Epidermal melanocyte (primary cell): ENCODE measurements at regions not wholly inside any gene's neighbourhood (a gene's known extent, or its start where the extent isn't known, plus 50 kb on each side); places are given as distances from the start of the nearest gene placed in this dataset.
"Not testable (repeated sequence)": the region's sequence is repeated elsewhere in the genome, so short reads cannot be mapped to it uniquely, and the experiment has no call there.

ENCODE experiments used
- DNase-seq: peaks from one replicate; pipeline ENCODE4 v3.0.0; 2011; ENCODE audit warnings: low spot score; ENCODE audit not compliant: insufficient read length

DNA sequence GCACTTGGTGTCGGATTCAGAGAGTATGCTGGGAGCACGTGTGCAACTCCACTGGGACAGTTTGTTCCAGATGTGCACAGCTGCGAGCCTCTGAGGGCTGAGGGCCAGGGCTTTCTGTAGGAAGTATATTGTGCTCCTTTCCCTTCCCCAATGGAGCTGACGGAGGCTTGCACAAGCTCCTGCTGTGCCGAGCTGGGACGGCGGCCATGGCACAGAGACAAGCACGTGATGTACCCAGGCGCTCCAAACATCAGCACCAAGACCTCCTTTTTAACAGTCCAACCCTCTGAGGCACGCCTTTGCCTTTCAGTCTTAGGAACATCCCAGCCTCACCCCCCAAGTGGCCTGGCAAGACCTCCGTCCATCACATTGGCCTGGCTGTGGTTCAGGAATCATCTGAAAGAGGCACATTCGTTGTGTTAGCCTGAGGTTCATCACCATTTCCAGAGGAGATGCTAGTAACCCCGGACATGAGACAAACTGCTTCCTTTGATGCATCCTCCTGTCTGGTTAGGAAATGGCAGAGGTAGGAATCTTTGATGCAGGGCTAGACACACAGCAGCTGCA, 339.2 kb upstream of the KAZN start:
- DNase-seq = no peak

DNA sequence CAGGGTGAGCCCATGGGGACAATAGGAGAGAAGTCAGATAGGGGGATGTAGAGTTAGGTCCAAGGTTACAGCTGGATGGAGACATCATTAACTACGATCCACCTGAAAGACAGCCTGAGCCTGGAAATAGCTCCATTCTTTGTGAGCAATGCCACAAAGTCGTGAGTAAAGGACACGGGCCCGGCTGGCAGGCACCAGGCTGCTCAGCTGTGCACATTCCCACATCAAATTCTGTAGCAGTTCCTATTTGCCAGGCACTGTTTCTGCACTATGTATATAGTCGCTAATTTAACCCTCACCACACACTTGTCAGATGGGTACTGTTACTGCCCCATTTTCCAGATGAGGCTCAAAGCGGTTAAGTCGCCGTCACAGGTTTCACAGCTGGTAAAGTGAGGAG, 338.0 kb upstream of the KAZN start:
- no peak for DNase-seq

GRCh38 chr1:14261395-14261794, 337.1 kb upstream of the KAZN start:
- no peak for DNase-seq

GRCh38 chr1:14262637-14263036, 335.8 kb upstream of the KAZN start:
- no peak for DNase-seq

- no peak for DNase-seq
Observed at GRCh38 chr1:14263225-14263624, 335.3 kb upstream of the KAZN start.

- DNase-seq = no peak
Observed at GRCh38 chr1:14263671-14264070, 334.8 kb upstream of the KAZN start.

DNA sequence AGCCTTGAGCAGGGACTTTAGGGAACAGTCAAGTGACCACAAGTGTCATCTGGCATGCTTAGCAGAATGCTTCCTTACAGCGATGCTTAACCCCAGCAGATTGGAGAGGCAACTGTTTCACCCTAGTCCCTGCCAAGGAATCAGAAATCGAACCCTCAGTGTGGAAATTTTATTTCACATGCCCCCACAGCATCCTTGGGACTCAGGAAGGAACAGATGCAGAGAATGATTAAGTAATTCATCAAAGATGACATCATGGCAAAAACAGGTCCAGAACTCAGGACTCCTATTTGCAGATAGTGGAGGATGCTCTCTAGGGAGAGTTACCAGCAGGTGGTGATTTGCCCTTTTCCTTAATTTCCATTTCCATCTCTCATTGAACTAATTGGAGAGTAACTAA, 333.0 kb upstream of the KAZN start:
- no peak for DNase-seq

DNA sequence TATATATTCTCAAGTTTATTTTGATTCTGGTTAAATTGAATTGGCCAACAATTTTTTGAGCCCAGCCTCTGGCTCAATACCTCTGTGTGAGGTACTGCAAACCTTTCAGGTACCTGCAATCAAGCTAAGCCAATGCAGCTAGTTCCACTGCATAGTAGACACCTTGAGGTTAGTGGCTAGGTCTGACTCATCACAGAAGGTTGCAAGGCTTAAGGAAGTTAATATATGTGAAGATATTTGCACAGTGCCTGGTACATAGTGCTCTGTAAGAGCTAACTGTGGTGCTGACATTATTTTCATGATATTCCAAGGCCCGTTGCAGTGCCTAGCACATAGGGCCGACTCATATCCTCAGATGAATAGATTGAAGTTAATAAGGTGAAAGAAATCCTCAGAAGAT, 330.5 kb upstream of the KAZN start:
- no peak for DNase-seq

DNA sequence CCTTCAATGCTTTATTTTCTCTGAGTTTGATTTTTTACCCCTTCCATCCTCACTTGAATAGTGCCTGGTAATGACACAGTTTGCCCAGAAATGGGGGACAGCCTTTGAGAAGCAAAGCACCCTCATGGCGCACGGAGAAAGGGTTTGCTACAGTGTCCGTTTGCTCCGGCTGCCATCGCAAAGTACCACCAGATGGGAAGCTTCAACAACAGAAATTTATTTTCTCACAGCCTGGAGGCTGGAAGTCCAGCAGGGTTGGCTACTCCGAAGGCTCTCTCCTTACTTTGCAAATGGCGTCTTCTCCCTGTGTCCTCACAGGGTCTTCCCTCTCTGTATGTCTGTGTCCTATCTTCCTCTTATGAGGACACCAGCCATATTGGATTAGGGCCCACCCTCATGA, 327.7 kb upstream of the KAZN start:
- DNase-seq = no peak

DNA sequence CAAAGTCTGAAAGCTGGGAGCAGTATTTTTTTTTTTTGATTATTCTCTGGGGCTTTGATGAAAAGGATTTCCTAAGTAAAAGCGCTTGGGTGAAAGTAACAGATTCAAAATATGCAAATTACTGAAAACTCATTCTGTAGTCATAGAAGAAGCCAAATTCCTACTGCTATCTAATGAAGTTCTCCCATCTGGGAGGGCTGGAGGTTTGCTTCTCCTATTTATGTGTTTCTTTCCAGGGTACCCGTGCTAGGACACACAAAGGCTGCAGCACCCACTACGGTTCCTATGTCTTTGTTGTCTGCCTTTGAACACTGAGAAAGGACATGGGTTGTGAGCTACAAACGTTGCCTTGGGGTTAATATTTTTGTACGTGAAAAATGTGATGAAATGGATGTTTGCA, 324.7 kb upstream of the KAZN start:
- DNase-seq = no peak

GRCh38 chr1:14279891-14280290, 318.6 kb upstream of the KAZN start:
- DNase-seq = not testable (repeated sequence)

- DNase-seq = no peak
Observed at GRCh38 chr1:14280909-14281308, 317.6 kb upstream of the KAZN start.

GRCh38 chr1:14281412-14281811, 317.1 kb upstream of the KAZN start:
- DNase-seq = no peak

DNA sequence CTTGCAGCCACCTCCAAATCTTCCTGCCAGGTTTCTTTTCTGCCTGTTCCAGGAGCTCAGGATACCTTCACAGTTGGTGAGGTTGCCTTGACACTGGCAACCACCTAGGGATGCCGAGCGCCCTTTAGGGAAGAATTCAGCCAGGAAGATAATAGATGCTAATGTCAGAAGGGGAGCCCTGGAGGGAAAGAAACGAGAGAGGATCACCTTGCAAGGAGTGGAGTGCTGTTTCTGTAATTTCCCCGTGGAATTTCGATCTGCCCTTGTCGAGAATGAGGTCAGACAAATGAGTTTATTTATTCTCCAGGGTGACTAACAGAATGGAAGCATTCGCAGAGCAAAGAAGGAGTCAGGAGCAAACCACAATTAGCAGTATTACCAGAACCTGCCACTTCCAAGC, 315.8 kb upstream of the KAZN start:
- no peak for DNase-seq

- DNase-seq = no peak
Observed at GRCh38 chr1:14285238-14285637, 313.2 kb upstream of the KAZN start.

GRCh38 chr1:14291182-14291581, 307.3 kb upstream of the KAZN start:
- not testable (repeated sequence) for DNase-seq

DNA sequence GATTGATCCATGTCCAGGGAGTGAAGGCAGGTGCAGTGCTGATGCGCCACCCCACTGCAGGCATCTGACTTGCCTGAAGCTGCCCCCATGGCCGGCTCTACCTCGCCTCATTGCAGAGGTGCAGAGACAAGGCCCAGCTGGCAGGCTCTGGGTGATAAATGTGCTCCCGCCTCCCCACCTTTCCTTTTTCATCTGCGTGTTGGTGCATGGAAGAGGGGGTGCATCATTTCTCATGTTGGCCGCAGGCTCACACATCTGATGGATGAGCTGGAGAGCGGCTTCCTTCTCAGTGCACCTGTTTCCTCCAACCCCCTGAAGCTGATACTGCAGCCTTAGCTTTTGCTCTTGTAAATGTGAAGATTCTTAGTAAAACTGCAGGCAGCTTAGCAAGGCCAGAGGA, 306.0 kb upstream of the KAZN start:
- DNase-seq = no peak

DNA sequence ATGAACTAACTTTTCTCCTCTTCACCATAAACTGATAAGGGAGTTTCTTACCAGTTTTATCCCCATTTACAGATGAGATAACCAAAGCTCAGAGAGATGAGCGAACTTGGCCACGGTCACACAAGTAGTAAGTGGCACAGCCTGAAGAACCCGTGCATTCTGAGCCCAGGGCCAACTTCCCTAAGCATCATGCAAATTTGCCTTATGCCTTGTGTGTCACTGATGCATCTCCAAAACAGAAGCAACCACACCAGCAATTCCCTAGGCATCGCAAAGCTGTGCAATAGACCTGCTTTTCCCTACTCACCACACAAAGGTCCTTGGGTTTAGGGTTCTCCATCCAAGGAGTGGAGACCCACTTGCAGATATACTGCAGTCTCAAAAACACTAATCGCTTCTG, 304.5 kb upstream of the KAZN start:
- no peak for DNase-seq

DNA sequence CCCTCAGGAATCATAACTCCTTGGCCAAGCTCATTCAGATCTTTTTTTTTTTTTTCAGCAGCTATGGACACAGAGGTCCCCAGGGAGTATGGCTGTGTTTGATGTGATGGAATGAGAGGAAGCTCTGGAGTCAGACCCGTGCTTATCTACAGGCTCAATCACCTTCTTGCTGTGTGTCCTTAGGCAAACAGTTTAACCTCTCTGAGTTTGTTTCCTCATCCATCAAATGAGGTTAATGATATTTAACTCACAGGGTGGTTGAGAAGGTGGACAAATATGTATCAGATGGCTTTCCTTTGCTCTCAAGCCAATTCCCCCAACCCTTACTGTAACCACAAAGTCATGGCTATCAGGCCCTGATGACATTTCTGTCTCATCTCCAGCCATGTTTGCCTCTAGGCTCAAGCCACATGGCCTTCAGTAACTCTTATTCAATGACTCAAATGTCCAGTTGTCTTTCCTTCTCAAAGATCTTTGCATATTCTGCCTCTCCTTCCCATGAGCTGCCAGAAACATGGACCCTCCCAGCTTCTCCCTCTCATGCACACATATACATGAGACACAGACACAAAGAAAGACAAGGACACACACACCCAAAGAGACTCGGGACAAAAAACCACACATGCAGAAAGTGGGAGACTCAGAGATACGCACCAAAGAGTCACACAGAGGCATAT, 303.5 kb upstream of the KAZN start:
- no peak for DNase-seq

DNA sequence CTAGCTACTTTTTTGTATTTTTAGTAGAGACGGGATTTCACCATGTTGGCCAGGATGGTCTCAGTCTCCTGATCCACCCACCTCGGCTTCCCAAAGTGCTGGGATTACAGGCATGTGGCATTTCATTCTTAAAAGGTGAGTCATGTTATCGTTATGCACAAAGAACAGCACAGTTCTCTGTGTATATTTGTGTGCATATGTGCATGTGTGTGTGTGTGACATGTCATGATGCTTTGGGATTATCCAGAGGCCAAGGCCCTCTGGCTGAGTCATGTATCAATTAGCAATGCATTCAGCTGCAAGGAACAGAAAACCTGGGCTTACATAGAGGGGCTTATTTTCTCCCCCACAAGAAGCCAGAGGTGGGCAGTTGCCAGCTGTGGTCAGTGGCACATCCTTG, 301.7 kb upstream of the KAZN start:
- DNase-seq = no peak

GRCh38 chr1:14297356-14297755, 301.1 kb upstream of the KAZN start:
- no peak for DNase-seq

GRCh38 chr1:14298806-14299205, 299.7 kb upstream of the KAZN start:
- DNase-seq = no peak

GRCh38 chr1:14300991-14301703, 297.3 kb upstream of the KAZN start:
- DNase-seq = peak; percentile 30
